ENCODE measurements at regions not wholly inside any gene's neighbourhood (a gene's known extent, or its start where the extent isn't known, plus 50 kb on each side); places are given as distances from the start of the nearest gene placed in this dataset.

DNA sequence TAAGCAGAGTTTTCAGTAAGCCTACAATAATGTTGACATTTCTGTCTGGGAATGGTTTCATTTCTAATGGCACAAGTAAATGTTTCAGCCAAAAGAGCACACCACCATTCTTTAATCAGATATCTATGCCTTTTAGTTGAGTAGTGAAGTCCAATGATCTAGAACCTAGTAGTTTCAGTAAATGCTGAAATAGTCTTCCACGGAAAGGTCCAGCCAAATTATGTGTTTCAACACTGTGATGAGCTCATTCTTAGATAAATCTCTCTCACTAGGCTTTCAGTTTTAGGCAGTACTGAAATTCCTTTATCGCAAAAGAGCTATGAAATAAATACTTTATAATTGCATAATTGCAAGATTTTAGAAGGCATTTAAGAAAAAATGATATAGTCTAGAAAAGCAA lies 816.8 kb upstream of the PCDH9 start:
- TF ChIP-seq, protein P1, sequence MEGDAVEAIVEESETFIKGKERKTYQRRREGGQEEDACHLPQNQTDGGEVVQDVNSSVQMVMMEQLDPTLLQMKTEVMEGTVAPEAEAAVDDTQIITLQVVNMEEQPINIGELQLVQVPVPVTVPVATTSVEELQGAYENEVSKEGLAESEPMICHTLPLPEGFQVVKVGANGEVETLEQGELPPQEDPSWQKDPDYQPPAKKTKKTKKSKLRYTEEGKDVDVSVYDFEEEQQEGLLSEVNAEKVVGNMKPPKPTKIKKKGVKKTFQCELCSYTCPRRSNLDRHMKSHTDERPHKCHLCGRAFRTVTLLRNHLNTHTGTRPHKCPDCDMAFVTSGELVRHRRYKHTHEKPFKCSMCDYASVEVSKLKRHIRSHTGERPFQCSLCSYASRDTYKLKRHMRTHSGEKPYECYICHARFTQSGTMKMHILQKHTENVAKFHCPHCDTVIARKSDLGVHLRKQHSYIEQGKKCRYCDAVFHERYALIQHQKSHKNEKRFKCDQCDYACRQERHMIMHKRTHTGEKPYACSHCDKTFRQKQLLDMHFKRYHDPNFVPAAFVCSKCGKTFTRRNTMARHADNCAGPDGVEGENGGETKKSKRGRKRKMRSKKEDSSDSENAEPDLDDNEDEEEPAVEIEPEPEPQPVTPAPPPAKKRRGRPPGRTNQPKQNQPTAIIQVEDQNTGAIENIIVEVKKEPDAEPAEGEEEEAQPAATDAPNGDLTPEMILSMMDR (IDR thresholded peaks at IDR 0.05): no peak
- TF ChIP-seq POLR2A (IDR thresholded peaks at IDR 0.05): no peak
- no peak for TF ChIP-seq POLR2AphosphoS5 (IDR thresholded peaks at IDR 0.05)
- TF ChIP-seq EP300 (IDR thresholded peaks at IDR 0.05): no peak

All from upper lobe of left lung (tissue), 4 donors.